ENCODE measurements at regions not wholly inside any gene's neighbourhood (a gene's known extent, or its start where the extent isn't known, plus 50 kb on each side); places are given as distances from the start of the nearest gene placed in this dataset.

DNA sequence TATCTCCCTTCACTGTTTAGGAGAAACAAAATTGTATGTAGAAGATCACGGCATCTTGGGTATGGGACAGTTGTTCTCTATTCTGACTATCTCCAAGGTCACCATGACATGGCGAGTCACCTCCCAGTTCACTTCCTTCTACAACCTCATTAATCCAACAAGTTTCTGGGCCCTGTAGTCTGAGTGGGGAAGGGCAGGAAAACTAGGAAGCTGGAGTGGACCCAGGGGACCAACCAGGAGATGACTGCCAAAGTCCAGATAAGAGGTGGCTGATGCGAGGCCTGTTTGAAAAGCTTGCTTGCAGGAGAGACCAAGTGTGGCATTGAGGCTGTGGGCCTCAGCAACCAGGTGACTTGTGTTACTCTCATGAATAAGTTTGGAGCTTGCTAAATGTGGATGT lies 584.9 kb downstream of the TNS3 start:
- TF ChIP-seq, protein P1, sequence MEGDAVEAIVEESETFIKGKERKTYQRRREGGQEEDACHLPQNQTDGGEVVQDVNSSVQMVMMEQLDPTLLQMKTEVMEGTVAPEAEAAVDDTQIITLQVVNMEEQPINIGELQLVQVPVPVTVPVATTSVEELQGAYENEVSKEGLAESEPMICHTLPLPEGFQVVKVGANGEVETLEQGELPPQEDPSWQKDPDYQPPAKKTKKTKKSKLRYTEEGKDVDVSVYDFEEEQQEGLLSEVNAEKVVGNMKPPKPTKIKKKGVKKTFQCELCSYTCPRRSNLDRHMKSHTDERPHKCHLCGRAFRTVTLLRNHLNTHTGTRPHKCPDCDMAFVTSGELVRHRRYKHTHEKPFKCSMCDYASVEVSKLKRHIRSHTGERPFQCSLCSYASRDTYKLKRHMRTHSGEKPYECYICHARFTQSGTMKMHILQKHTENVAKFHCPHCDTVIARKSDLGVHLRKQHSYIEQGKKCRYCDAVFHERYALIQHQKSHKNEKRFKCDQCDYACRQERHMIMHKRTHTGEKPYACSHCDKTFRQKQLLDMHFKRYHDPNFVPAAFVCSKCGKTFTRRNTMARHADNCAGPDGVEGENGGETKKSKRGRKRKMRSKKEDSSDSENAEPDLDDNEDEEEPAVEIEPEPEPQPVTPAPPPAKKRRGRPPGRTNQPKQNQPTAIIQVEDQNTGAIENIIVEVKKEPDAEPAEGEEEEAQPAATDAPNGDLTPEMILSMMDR (IDR thresholded peaks at IDR 0.05), result no peak
- intact Hi-C loops (cut with DNase I), result no loop called here
- FAIRE-seq, result no peak

DNA sequence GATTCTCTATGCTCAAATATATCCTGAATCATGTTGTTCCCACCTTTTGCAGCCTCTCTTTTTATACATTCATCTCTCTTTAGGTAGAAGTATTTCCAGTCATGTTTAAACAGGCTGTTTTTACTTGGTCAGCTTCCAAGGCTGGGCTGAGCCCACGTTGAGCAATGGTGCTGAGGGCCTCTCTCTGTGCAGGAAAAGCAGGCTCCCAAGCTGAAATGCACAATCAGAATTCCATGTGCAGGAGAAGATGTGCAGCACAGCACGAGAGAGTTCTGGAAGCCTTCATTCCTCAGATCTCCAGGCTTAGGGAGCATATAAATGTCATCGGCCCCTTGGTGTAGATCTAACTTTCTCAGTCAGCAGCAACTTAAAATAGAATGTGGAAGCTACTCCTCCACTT lies 588.5 kb downstream of the TNS3 start:
- H3K4me3 ChIP-seq, result no peak overlapping the region
- no peaks in the 10 kb centered on the region for H3K36me3 ChIP-seq
- DNase-seq (no peak), FAIRE-seq (no peak), ATAC-seq (no peak)
- H3K27ac ChIP-seq, result no peak overlapping the region
- no peaks in the 10 kb centered on the region for H3K27me3 ChIP-seq
- TF ChIP-seq, protein P1 (IDR thresholded peaks at IDR 0.05), result no peak
- intact Hi-C loops (cut with DNase I), result no loop called here
- no peaks in the 10 kb centered on the region for H3K9me3 ChIP-seq
- no peaks in the 10 kb centered on the region for H3K4me1 ChIP-seq
- 51 to 52% methylated on average over 3 of the region's 3 CpGs for WGBS, 2 donors

More for the DNA sequence above, 584.9 kb downstream of the TNS3 start:
- WGBS, 2 donors, result 85 to 89% methylated on average over 3 of the region's 3 CpGs
- H3K27ac ChIP-seq, result no peak overlapping the region
- DNase-seq, result no peak
- no peaks in the 10 kb centered on the region for H3K9me3 ChIP-seq
- H3K36me3 ChIP-seq, result no peaks in the 10 kb centered on the region
- no peak overlapping the region for H3K4me3 ChIP-seq
- H3K27me3 ChIP-seq, result no peaks in the 10 kb centered on the region
- H3K4me1 ChIP-seq, result no peaks in the 10 kb centered on the region
- ATAC-seq, result no peak

DNA sequence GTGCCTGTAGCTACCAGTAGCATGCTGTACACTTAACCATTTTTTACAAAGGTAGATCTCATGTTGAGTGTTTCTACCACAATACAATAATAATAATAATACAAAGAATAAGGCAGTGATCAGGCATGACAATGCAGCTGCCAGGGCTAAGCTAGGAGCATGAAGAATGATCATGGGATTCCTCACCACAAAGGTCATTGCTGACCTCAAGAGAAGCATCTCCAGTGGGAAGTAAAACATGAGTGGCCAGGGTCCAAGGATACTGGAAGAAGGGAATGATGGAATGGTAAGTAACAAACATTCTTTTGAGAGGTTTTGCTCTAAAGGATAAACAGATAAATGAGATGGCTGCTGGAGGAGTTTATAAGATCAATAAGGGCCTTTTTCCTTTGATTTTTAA lies 591.1 kb downstream of the TNS3 start:
- Histone ChIP-seq H3K4me3 (no peak overlapping the region), H3K36me3 (no peaks in the 10 kb centered on the region), H3K27ac (no peak overlapping the region), H3K27me3 (no peaks in the 10 kb centered on the region), H3K4me1 (no peaks in the 10 kb centered on the region), H3K9me3 (no peaks in the 10 kb centered on the region)
- intact Hi-C loops (cut with DNase I), result no loop called here
- TF ChIP-seq, protein P1 (IDR thresholded peaks at IDR 0.05), result no peak
- FAIRE-seq (no peak), ATAC-seq (no peak), DNase-seq (no peak)

DNA sequence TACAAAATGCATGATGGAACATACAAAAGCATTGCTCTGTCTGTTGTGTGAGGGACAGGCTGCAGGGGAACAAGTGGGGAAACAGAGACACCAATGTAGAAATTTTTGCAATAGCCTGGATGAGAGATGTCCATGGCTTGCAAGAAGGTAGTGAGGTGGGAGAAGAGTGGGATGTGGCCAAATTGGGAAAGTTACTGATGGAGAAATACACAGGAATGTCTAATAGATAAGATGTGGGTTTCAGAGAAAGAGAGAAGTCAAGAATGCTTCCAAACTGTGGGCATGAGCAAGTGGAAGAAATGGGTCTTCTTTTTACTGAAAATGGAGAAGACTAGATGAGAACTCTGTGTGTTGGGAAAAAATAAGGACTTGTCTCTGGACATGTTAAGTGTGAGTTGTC lies 592.7 kb downstream of the TNS3 start:
- intact Hi-C loops (cut with DNase I), result no loop called here
- ATAC-seq, result no peak
- no peak for DNase-seq
- Histone ChIP-seq H3K27me3 (no peaks in the 10 kb centered on the region), H3K9me3 (no peaks in the 10 kb centered on the region), H3K4me3 (no peak overlapping the region), H3K27ac (no peak overlapping the region), H3K36me3 (no peaks in the 10 kb centered on the region), H3K4me1 (no peaks in the 10 kb centered on the region)
- no peak for FAIRE-seq
- TF ChIP-seq, protein P1 (IDR thresholded peaks at IDR 0.05), result no peak

DNA sequence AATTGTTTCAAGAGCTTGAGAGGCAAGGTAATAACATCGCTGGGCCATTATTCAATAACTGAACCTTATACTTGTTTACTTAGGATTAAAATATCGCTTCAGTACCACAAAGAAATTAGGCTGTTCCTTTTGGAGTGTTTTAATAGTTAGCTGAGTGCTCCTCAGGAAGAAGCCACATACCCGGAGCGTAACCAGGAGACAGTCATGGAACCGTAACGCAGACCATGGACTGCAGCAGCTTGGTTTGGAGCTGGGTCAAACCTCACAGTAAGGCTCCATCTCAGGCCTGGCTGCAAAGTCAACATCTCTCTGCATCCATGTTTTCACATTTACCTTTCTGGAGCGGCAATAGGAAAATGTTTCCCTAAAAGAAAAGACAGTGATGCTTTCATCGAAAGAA lies 599.0 kb downstream of the TNS3 start:
- Histone ChIP-seq H3K36me3 (no peaks in the 10 kb centered on the region), H3K27ac (no peak overlapping the region), H3K9me3 (no peaks in the 10 kb centered on the region), H3K4me3 (no peak overlapping the region), H3K27me3 (no peaks in the 10 kb centered on the region), H3K4me1 (no peaks in the 10 kb centered on the region)
- DNase-seq (no peak), ATAC-seq (no peak), FAIRE-seq (no peak)
- WGBS, 2 donors, result 87 to 89% methylated on average over 8 of the region's 8 CpGs
- TF ChIP-seq, protein P1 (IDR thresholded peaks at IDR 0.05), result no peak
- intact Hi-C loops (cut with DNase I), result no loop called here
